Endothelial cell of umbilical vein (primary cell): ENCODE measurements at regions not wholly inside any gene's neighbourhood (a gene's known extent, or its start where the extent isn't known, plus 50 kb on each side); places are given as distances from the start of the nearest gene placed in this dataset.

Experiments used
- BruUV-seq: library from RNA; stranded (reverse); fragments of 400-500 nt; replicated peaks from 2 replicates; lab custom pipeline; 2021; lab: Mats Ljungman, UMichigan
- CTCF ChIA-PET: fragments of 300-600, 350-600 bp; sonication (Branson Sonifier 250); formaldehyde crosslinking; loops from one replicate; lab custom pipeline; 2021; ENCODE audit warnings: antibody characterized with exemption, inconsistent platforms; lab: Charles Lee
- POLR2A ChIA-PET: fragments of 300-600, 350-600 bp; sonication (Branson Sonifier 250); formaldehyde crosslinking; loops from one replicate; lab custom pipeline; 2021; ENCODE audit warnings: antibody characterized with exemption, inconsistent platforms; lab: Charles Lee
- DNase-seq: peaks from one replicate; pipeline ENCODE4 v3.0.0-alpha.2; 2011; ENCODE audit warnings: low read depth, low spot score
- FAIRE-seq: peaks from 2 replicates; lab custom pipeline; 2011; peaks lifted over from hg19 to GRCh38; lab: Jason Lieb, UNC
- H2AFZ ChIP-seq: 2 replicates; pipeline ENCODE4 v1.6.0; 2012; ENCODE audit warnings: low read depth, low read length, control low read depth, inconsistent platforms
- H3K27ac ChIP-seq: 2 replicates; pipeline ENCODE4 v1.5.1; 2011; ENCODE audit warnings: low read depth, mild to moderate bottlenecking, control low read depth, low read length, moderate library complexity; ENCODE audit not compliant: insufficient read depth
- H3K27me3 ChIP-seq, 2 experiments: 2 replicates each; pipeline versions ENCODE4 v1.6.0 to v1.6.1; 2011; ENCODE audit warnings: low read length in 2 of 2, mixed read lengths in 1 of 2; ENCODE audit not compliant: control insufficient read depth in 2 of 2, insufficient read depth in 2 of 2
- H3K36me3 ChIP-seq, 2 experiments: 2 replicates in 1 of 2; 3 replicates in 1 of 2; pipeline ENCODE4 v1.5.1; 2011; ENCODE audit warnings: low read length in 2 of 2, mild to moderate bottlenecking in 1 of 2, moderate library complexity in 1 of 2; ENCODE audit not compliant: control insufficient read depth in 2 of 2, insufficient read depth in 2 of 2; ENCODE audit errors: extremely low read depth in 1 of 2
- H3K4me1 ChIP-seq: 3 replicates; pipeline ENCODE4 v1.5.1; 2011; ENCODE audit warnings: mild to moderate bottlenecking, low read length; ENCODE audit not compliant: control insufficient read depth, insufficient read depth; ENCODE audit errors: extremely low read depth
- H3K4me2 ChIP-seq: 2 replicates; pipeline ENCODE4 v1.6.1; 2011; ENCODE audit warnings: low read length, control low read depth, mixed read lengths; ENCODE audit not compliant: insufficient read depth
- H3K4me3 ChIP-seq, 3 experiments: fragments of 200-600 bp in 1 of 3; sonication (generic), shearing (Covaris generic) in 1 of 3; replicated peaks in 1 of 3; 2 replicates each; pipeline ENCODE4 v1.5.1; 2011 to 2016; ENCODE audit warnings: control low read depth in 3 of 3, low read length in 3 of 3, mild to moderate bottlenecking in 2 of 3, inconsistent platforms in 1 of 3, low read depth in 1 of 3, moderate library complexity in 1 of 3; ENCODE audit not compliant: insufficient read depth in 1 of 3
- H3K79me2 ChIP-seq: 2 replicates; pipeline ENCODE4 v1.6.0; 2012; ENCODE audit warnings: low read length, inconsistent platforms; ENCODE audit not compliant: control insufficient read depth, insufficient read depth
- H3K9ac ChIP-seq: replicated peaks from 2 replicates; pipeline ENCODE3; 2011; ENCODE audit warnings: low read length, control low read depth; ENCODE audit not compliant: insufficient read depth; ENCODE audit errors: extremely low read depth
- H3K9me1 ChIP-seq: replicated peaks from 3 replicates; pipeline ENCODE4 v1.6.0; 2011; ENCODE audit warnings: mild to moderate bottlenecking, low read length; ENCODE audit not compliant: control insufficient read depth, insufficient read depth; ENCODE audit errors: extremely low read depth
- H3K9me3 ChIP-seq: replicated peaks from 2 replicates; pipeline ENCODE4 v1.5.1; 2012; ENCODE audit warnings: low read length, inconsistent platforms; ENCODE audit not compliant: control insufficient read depth, insufficient read depth
- H4K20me1 ChIP-seq: replicated peaks from 2 replicates; pipeline ENCODE3; 2011; ENCODE audit warnings: mild to moderate bottlenecking, low read length; ENCODE audit not compliant: control insufficient read depth, insufficient read depth; ENCODE audit errors: extremely low read depth
- EZH2 ChIP-seq: IDR thresholded peaks from 2 replicates; pipeline ENCODE4 v1.6.1; 2012; ENCODE audit warnings: borderline replicate concordance, low read depth, mild to moderate bottlenecking, moderate library complexity, low read length, inconsistent platforms; ENCODE audit not compliant: severe bottlenecking
- FOS ChIP-seq: IDR thresholded peaks from 2 replicates; pipeline ENCODE4 v1.6.1; 2011; ENCODE audit warnings: mild to moderate bottlenecking, low read length, moderate library complexity, borderline replicate concordance; ENCODE audit not compliant: insufficient read depth
- GATA2 ChIP-seq: IDR thresholded peaks from 2 replicates; pipeline ENCODE4 v1.7.0; 2011; ENCODE audit warnings: low read depth, mild to moderate bottlenecking, moderate library complexity, mixed read lengths, low read length; ENCODE audit not compliant: insufficient read length, insufficient read depth
- JUN ChIP-seq: IDR thresholded peaks from 2 replicates; pipeline ENCODE4 v1.6.1; 2011; ENCODE audit warnings: borderline replicate concordance, low read depth; ENCODE audit not compliant: insufficient read length, insufficient read depth
- MYC ChIP-seq: IDR thresholded peaks from one replicate; pipeline ENCODE4 v1.6.1; 2011; ENCODE audit warnings: mild to moderate bottlenecking, low read depth, low read length
- POLR2A ChIP-seq: IDR thresholded peaks from 2 replicates; pipeline ENCODE4 v1.6.1; 2012; ENCODE audit warnings: low read depth, mild to moderate bottlenecking, control low read depth, low read length
- POLR2AphosphoS5 ChIP-seq: IDR thresholded peaks from 2 replicates; pipeline ENCODE4 v1.6.1; 2012; ENCODE audit warnings: low read depth, mild to moderate bottlenecking, control low read depth, low read length, moderate library complexity; ENCODE audit not compliant: insufficient read depth
- dilution Hi-C: fragments of 300-500 bp; cut with MboI; formaldehyde crosslinking; loops from one replicate; pipeline ENCODE4 v1.15.0; 2019; ENCODE audit warnings: low sequenced_read_pairs; ENCODE audit not compliant: extremely low pct_ligation_motif_present
- intact Hi-C: fragments of 100-400 bp; cut with micrococcal nuclease; formaldehyde crosslinking; loops from one replicate; pipeline ENCODE4 v1.10.0; 2022
- TF ChIP-seq, protein P1 (sequence below), 2 donors: IDR thresholded peaks; 1 replicate in 1 of 2; 2 replicates in 1 of 2; pipeline ENCODE4 v1.5.1; 2011; ENCODE audit warnings: low read length in 2 of 2, mild to moderate bottlenecking in 2 of 2, moderate library complexity in 2 of 2, control low read depth in 1 of 2, inconsistent platforms in 1 of 2, low read depth in 1 of 2; ENCODE audit not compliant: insufficient read depth in 1 of 2; ENCODE audit errors: extremely low read depth in 1 of 2
- TF ChIP-seq, protein P2 (sequence below): IDR thresholded peaks from 2 replicates; pipeline ENCODE4 v1.6.1; 2011; ENCODE audit not compliant: insufficient read depth, insufficient read length

DNA sequence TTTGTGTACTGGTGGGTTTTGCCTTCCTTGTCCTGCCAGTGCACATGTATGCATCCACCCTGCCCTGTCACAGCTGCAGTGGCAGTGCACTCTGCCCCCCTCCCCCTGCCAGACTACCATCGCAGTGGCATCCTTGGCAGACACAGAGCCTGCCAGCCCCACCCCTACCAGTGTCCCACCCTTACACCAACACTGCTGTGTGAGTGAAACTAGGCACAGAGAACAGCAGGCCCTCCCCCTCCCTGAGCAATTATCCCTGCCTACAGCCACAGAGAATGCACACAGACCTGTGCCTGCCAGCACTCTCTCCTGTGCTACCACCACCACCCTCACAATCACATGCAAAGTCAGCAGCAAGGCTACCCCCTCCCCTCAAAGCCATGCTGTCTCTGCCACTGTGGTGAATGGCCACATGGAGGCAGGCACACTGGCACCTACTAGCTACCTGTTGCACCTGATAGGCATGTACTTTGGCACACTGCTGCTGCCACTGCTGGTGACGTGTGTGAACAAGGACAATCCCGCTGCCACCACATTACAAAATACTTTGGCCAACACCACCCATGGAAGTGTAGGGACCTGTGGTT is 239.8 kb downstream of the CALCRL start:
- intact Hi-C loops (no loop called here), dilution Hi-C loops (no loop called here)
- no peaks in the 10 kb centered on the region for H3K79me2 ChIP-seq
- no peaks in the 10 kb centered on the region for H3K27me3 ChIP-seq
- H3K36me3 ChIP-seq = no peaks in the 10 kb centered on the region
- TF ChIP-seq POLR2A (no peak), JUN (no peak), EZH2 (no peak), MYC (no peak)
- POLR2A ChIA-PET = no interaction called here
- H2AFZ ChIP-seq = no peak overlapping the region
- no peaks in the 10 kb centered on the region for H3K9me3 ChIP-seq
- H3K27ac ChIP-seq = no peak overlapping the region
- H3K4me1 ChIP-seq = peaks cover 13% of the 10 kb centered on the region
- no TSS peak for BruUV-seq
- no peak overlapping the region for H3K9ac ChIP-seq
- CTCF ChIA-PET = no interaction called here
- H4K20me1 ChIP-seq = no peaks in the 10 kb centered on the region
- H3K9me1 ChIP-seq = no peaks in the 10 kb centered on the region
- DNase-seq = no peak
- H3K4me2 ChIP-seq = no peak overlapping the region
- FAIRE-seq = no peak
- no peak overlapping the region for H3K4me3 ChIP-seq

DNA sequence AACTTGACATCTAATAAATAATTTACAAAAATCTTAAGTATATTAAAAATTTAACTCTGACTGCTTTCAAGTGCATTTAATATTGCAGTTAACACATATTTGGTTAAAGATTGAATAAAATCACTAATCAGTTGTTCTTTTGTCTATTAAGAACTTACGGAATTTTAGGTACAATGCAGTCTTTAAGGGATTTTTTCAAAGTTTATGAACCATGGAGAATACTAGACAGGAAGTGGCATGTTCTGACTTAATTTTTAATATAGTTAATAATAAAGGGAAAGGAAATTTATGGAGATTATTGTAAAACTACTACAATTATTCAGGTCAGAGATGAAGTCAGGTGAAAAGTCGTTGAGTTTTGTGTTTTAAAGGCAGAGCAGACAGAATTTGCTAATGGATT is 240.9 kb downstream of the CALCRL start:
- no peak overlapping the region for H2AFZ ChIP-seq
- H3K4me1 ChIP-seq = peaks cover 13% of the 10 kb centered on the region
- CTCF ChIA-PET = no interaction called here
- FAIRE-seq = no peak
- intact Hi-C loops (no loop called here), dilution Hi-C loops (no loop called here)
- BruUV-seq = no TSS peak
- POLR2A ChIA-PET = no interaction called here
- H3K36me3 ChIP-seq = no peaks in the 10 kb centered on the region
- no peaks in the 10 kb centered on the region for H3K79me2 ChIP-seq
- H3K4me2 ChIP-seq = no peak overlapping the region
- no peaks in the 10 kb centered on the region for H3K9me1 ChIP-seq
- no peaks in the 10 kb centered on the region for H4K20me1 ChIP-seq
- TF ChIP-seq, protein P1, sequence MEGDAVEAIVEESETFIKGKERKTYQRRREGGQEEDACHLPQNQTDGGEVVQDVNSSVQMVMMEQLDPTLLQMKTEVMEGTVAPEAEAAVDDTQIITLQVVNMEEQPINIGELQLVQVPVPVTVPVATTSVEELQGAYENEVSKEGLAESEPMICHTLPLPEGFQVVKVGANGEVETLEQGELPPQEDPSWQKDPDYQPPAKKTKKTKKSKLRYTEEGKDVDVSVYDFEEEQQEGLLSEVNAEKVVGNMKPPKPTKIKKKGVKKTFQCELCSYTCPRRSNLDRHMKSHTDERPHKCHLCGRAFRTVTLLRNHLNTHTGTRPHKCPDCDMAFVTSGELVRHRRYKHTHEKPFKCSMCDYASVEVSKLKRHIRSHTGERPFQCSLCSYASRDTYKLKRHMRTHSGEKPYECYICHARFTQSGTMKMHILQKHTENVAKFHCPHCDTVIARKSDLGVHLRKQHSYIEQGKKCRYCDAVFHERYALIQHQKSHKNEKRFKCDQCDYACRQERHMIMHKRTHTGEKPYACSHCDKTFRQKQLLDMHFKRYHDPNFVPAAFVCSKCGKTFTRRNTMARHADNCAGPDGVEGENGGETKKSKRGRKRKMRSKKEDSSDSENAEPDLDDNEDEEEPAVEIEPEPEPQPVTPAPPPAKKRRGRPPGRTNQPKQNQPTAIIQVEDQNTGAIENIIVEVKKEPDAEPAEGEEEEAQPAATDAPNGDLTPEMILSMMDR (IDR thresholded peaks at IDR 0.05; ENCODE audit: extremely low read depth in 1 of 2, insufficient read depth in 1 of 2, low read depth in 1 of 2, low read length in 2 of 2) = no peak
- TF ChIP-seq GATA2 (no peak), POLR2AphosphoS5 (no peak), MYC (no peak), FOS (no peak), EZH2 (no peak)
- TF ChIP-seq, protein P2, sequence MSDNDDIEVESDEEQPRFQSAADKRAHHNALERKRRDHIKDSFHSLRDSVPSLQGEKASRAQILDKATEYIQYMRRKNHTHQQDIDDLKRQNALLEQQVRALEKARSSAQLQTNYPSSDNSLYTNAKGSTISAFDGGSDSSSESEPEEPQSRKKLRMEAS = no peak
- H3K4me3 ChIP-seq = no peak overlapping the region
- H3K9me3 ChIP-seq = no peaks in the 10 kb centered on the region
- no peak overlapping the region for H3K27ac ChIP-seq
- H3K9ac ChIP-seq = no peak overlapping the region
- no peaks in the 10 kb centered on the region for H3K27me3 ChIP-seq
- DNase-seq = no peak
